ENCODE measurements at regions not wholly inside any gene's neighbourhood (a gene's known extent, or its start where the extent isn't known, plus 50 kb on each side); places are given as distances from the start of the nearest gene placed in this dataset.

DNA sequence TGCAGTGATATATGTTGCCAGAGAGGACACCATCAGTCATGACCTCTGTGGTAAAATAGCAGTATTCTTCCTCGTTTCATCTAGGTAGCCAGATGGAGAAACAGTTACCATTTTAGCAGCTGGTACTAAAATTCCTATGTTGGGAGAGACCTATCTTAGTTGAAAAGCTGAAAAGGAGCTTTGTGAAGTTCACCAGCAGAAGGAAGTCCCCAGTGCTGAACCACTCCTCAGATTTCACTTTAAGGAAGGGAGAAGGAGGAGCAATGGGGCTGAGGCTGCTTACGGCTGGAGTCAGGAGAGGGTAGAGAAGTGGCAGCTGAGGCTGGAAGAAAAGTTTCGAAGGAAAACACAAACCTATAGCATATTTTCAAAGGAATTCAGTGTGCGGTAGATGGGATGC, 103.7 kb downstream of the ATXN3L start:
- TF ChIP-seq, protein P1, sequence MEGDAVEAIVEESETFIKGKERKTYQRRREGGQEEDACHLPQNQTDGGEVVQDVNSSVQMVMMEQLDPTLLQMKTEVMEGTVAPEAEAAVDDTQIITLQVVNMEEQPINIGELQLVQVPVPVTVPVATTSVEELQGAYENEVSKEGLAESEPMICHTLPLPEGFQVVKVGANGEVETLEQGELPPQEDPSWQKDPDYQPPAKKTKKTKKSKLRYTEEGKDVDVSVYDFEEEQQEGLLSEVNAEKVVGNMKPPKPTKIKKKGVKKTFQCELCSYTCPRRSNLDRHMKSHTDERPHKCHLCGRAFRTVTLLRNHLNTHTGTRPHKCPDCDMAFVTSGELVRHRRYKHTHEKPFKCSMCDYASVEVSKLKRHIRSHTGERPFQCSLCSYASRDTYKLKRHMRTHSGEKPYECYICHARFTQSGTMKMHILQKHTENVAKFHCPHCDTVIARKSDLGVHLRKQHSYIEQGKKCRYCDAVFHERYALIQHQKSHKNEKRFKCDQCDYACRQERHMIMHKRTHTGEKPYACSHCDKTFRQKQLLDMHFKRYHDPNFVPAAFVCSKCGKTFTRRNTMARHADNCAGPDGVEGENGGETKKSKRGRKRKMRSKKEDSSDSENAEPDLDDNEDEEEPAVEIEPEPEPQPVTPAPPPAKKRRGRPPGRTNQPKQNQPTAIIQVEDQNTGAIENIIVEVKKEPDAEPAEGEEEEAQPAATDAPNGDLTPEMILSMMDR (IDR thresholded peaks at IDR 0.05): no peak
- TF ChIP-seq TCF7L2 (IDR thresholded peaks at IDR 0.05; ENCODE audit: low read depth, low read length) (no peak), POLR2AphosphoS5 (IDR thresholded peaks at IDR 0.05; ENCODE audit: low read depth, low read length) (no peak), SIN3A (IDR thresholded peaks at IDR 0.05; ENCODE audit: borderline replicate concordance, insufficient read depth, low read depth, low read length) (no peak)
- TF ChIP-seq, protein P2, sequence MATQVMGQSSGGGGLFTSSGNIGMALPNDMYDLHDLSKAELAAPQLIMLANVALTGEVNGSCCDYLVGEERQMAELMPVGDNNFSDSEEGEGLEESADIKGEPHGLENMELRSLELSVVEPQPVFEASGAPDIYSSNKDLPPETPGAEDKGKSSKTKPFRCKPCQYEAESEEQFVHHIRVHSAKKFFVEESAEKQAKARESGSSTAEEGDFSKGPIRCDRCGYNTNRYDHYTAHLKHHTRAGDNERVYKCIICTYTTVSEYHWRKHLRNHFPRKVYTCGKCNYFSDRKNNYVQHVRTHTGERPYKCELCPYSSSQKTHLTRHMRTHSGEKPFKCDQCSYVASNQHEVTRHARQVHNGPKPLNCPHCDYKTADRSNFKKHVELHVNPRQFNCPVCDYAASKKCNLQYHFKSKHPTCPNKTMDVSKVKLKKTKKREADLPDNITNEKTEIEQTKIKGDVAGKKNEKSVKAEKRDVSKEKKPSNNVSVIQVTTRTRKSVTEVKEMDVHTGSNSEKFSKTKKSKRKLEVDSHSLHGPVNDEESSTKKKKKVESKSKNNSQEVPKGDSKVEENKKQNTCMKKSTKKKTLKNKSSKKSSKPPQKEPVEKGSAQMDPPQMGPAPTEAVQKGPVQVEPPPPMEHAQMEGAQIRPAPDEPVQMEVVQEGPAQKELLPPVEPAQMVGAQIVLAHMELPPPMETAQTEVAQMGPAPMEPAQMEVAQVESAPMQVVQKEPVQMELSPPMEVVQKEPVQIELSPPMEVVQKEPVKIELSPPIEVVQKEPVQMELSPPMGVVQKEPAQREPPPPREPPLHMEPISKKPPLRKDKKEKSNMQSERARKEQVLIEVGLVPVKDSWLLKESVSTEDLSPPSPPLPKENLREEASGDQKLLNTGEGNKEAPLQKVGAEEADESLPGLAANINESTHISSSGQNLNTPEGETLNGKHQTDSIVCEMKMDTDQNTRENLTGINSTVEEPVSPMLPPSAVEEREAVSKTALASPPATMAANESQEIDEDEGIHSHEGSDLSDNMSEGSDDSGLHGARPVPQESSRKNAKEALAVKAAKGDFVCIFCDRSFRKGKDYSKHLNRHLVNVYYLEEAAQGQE (IDR thresholded peaks at IDR 0.05; ENCODE audit: insufficient read depth in 1 of 2, low read depth in 2 of 2, low read length in 1 of 2): no peak
